GM20000 (cell line): ENCODE measurements at regions not wholly inside any gene's neighbourhood (a gene's known extent, or its start where the extent isn't known, plus 50 kb on each side); places are given as distances from the start of the nearest gene placed in this dataset.

Experiments
- DNase-seq: peaks from one replicate; pipeline ENCODE4 v3.0.0; 2012; ENCODE audit warnings: low spot score
- TF ChIP-seq, protein P1 (sequence below): IDR thresholded peaks from 2 replicates; pipeline ENCODE4 v1.5.1; 2012; ENCODE audit warnings: mild to moderate bottlenecking, control low read depth; ENCODE audit errors: extremely low read depth, missing control alignments

DNA sequence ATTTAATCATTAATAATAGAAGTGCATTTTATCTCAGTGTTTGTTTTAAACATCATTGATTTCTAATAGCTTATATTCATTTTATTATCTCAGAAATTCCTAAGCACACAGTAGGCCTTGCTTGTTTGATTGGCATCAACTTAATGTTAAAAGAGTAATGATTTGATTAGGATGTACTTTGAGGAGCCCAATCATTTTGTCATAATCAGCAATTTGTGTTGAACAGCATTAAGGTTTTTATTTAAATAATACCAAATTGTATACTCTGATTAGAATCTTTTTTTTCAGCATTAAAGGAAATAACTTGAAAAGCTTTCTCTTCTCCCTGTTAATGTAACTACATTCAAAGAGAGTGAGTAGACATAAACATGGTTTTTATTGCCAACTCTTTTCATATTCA, 2262.0 kb upstream of the TENM3 start:
- TF ChIP-seq, protein P1, sequence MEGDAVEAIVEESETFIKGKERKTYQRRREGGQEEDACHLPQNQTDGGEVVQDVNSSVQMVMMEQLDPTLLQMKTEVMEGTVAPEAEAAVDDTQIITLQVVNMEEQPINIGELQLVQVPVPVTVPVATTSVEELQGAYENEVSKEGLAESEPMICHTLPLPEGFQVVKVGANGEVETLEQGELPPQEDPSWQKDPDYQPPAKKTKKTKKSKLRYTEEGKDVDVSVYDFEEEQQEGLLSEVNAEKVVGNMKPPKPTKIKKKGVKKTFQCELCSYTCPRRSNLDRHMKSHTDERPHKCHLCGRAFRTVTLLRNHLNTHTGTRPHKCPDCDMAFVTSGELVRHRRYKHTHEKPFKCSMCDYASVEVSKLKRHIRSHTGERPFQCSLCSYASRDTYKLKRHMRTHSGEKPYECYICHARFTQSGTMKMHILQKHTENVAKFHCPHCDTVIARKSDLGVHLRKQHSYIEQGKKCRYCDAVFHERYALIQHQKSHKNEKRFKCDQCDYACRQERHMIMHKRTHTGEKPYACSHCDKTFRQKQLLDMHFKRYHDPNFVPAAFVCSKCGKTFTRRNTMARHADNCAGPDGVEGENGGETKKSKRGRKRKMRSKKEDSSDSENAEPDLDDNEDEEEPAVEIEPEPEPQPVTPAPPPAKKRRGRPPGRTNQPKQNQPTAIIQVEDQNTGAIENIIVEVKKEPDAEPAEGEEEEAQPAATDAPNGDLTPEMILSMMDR = no peak
- DNase-seq = no peak

DNA sequence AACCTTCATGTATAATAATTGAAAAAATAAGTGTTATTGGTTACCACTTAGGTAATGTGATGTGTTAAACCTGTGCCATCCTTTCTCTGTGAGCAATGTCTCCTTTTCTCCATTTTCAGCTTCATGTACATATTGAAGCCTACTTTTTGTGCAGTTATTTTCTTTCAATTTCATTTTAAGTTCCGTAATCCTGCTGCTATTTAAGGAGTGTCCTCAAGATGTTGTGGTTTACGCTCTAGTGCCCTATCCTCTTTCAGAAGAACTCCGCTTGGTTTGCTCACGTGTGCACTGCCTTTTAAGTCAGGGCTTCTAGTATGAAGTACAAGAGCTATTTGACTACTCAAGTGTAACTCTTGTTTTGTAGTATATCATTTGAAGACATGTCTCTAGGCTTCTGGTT, 2253.2 kb upstream of the TENM3 start:
- TF ChIP-seq, protein P1 = no peak
- no peak for DNase-seq

DNA sequence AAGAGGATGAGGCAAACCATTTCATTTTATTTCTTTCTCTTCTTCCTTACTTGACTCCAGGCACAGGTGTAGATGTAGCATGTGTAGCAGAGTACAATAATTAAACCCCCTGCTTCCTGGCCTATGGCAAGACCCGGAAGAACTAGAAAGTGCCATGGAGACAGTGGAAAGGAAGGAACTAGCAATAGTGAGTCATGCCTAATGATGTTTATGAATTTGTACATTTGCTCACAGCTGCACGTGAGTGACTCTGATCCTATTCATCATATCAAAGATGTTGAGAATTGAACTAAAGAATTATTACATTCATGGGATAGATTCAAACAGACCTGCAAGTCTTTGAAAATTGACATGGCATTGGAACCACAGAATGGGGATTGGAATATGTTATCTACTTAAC, 2233.9 kb upstream of the TENM3 start:
- no peak for DNase-seq
- TF ChIP-seq, protein P1 = no peak

DNA sequence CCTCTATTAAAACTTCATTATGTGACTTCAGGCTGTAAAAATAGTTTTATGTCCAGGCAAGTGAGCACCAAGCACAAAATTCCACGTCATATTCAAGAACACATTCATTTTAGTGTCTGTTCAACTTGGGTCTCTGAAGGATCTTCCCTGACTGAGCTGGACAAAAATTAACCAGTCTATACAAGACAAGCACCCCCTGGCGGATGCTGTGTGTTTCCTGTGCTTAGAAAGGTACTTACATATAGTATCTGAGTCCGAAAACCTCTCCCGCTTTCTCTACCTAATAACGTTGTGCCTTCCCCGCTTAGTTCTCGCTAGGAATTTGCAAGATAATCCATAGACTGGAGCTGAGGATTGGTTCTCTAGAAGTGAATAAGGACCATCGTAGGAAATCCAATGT, 2214.5 kb upstream of the TENM3 start:
- DNase-seq = no peak
- TF ChIP-seq, protein P1 = peak; percentile 18

DNA sequence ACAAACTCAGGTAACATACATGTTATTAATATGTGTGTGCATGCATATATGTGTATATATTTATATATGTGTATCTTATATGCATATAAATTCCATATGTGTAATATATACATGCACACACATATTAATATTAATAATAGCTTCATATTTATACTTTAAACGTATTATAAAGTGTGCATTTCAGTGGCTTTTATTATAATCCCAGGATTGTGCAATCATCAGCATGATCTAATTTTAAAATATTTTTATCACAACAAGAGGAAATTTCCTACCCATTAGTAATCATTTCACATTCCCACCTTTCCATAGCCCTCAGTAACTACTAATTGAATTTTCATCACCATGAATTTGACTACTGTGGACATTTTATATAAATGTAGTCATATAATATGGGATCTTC, 2211.9 kb upstream of the TENM3 start:
- TF ChIP-seq, protein P1 = no peak
- DNase-seq = no peak

DNA sequence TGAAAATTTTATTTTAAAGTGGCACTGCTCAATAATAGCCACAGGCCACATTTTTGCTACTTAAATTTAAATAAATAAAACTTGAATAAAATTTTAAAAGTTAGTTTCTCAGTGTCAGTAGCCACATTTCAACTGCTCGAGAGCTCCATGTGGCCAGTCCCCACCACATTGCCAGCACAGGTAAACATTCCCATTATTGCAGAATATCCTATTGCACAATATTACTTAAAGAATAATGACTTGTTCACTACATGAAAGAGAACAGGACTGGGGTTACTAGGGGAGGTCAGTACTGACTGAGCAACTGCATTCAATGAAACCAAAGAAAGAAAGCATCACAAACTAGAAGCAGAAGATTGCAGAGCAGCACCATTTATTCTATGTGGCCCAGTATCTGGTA, 2201.6 kb upstream of the TENM3 start:
- TF ChIP-seq, protein P1 = no peak
- DNase-seq = no peak

DNA sequence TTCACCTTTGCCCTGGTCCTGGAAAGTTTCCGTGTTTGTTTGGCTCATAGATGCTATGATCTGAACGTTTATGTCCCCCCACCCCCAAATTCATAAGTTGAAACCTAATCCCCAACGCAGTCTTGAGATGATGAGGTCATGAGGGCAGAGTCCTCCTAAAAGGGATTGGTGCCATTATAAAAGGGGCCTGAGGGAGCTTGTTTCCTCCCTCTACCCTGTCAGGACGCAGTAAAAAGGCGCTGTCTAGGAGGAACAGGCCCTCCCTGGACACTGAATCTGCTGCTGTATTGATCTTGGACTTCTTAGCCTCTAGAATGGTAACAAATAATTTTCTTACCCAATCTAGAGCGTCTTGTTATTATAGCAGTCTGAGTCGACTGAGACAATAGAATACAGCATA, 2190.6 kb upstream of the TENM3 start:
- no peak for DNase-seq
- TF ChIP-seq, protein P1 = no peak
